OCI-LY7 (cell line): ENCODE measurements at regions not wholly inside any gene's neighbourhood (a gene's known extent, or its start where the extent isn't known, plus 50 kb on each side); places are given as distances from the start of the nearest gene placed in this dataset.
"Not testable (repeated sequence)": the region's sequence is repeated elsewhere in the genome, so short reads cannot be mapped to it uniquely, and the experiment has no call there.

Source experiments
- BruUV-seq: library from RNA; stranded (reverse); fragments of 400-500 nt; replicated peaks from 2 replicates; lab custom pipeline; 2021; lab: Mats Ljungman, UMichigan
- CTCF ChIA-PET: fragments of 300-600 bp; sonication (Branson Sonifier 250); formaldehyde crosslinking; loops from one replicate; lab custom pipeline; 2022; ENCODE audit warnings: antibody characterized with exemption; ENCODE audit not compliant: unreplicated experiment; lab: Charles Lee
- POLR2A ChIA-PET: fragments of 300-600 bp; sonication (Branson Sonifier 250); formaldehyde crosslinking; loops from one replicate; lab custom pipeline; 2022; ENCODE audit warnings: antibody characterized with exemption; lab: Charles Lee
- DNase-seq: peaks from one replicate; pipeline ENCODE4 v3.0.0-alpha.2; 2015; ENCODE audit warnings: low spot score
- H2AFZ ChIP-seq: fragments of 200-600 bp; sonication (generic), shearing (Covaris generic); 2 replicates; pipeline ENCODE4 v1.6.1; 2014; ENCODE audit warnings: mild to moderate bottlenecking, antibody characterized with exemption, low read length, moderate library complexity
- H3K27ac ChIP-seq: fragments of 200-600 bp; sonication (generic); 2 replicates; pipeline ENCODE4 v1.5.1; 2014; ENCODE audit warnings: mixed run types, low read depth, mild to moderate bottlenecking, moderate library complexity, low read length, inconsistent platforms; ENCODE audit not compliant: poor library complexity, severe bottlenecking
- H3K36me3 ChIP-seq: fragments of 200-600 bp; sonication (generic); 2 replicates; pipeline ENCODE4 v1.6.1; 2014; ENCODE audit warnings: mild to moderate bottlenecking, antibody characterized with exemption, low read length, moderate library complexity, mixed read lengths; ENCODE audit not compliant: insufficient read depth
- H3K4me1 ChIP-seq: fragments of 200-600 bp; sonication (generic); 2 replicates; pipeline ENCODE4 v1.5.1; 2014; ENCODE audit warnings: mild to moderate bottlenecking, low read length; ENCODE audit not compliant: insufficient read depth, poor library complexity, severe bottlenecking
- H3K4me2 ChIP-seq: fragments of 200-600 bp; sonication (generic); 2 replicates; pipeline ENCODE4 v1.6.1; 2014; ENCODE audit warnings: mild to moderate bottlenecking, low read length
- H3K4me3 ChIP-seq: fragments of 200-600 bp; sonication (generic); 2 replicates; pipeline ENCODE4 v1.5.1; 2014; ENCODE audit warnings: mild to moderate bottlenecking, low read depth, low read length; ENCODE audit not compliant: poor library complexity, severe bottlenecking
- H3K79me2 ChIP-seq: fragments of 200-600 bp; sonication (generic); 2 replicates; pipeline ENCODE4 v1.6.1; 2016; ENCODE audit warnings: low read depth, mild to moderate bottlenecking, low read length, moderate library complexity, mixed read lengths; ENCODE audit not compliant: insufficient read depth
- H3K9me2 ChIP-seq: fragments of 200-600 bp; sonication (generic); 2 replicates; pipeline ENCODE4 v1.6.1; 2016; ENCODE audit warnings: mild to moderate bottlenecking, low read length, mixed read lengths; ENCODE audit not compliant: insufficient read depth
- H3K9me3 ChIP-seq: fragments of 200-600 bp; sonication (generic); 2 replicates; pipeline ENCODE4 v1.6.1; 2014; ENCODE audit warnings: mild to moderate bottlenecking, mixed run types, low read length, mixed read lengths
- H4K20me1 ChIP-seq: fragments of 200-600 bp; sonication (generic); 2 replicates; pipeline ENCODE4 v1.6.1; 2014; ENCODE audit warnings: mild to moderate bottlenecking, antibody characterized with exemption, low read length, moderate library complexity, mixed read lengths; ENCODE audit not compliant: insufficient read depth
- CTCF ChIP-seq: fragments of 200-600 bp; sonication (generic); conservative IDR thresholded peaks from 2 replicates; pipeline ENCODE4 v1.5.1; 2014; ENCODE audit warnings: mild to moderate bottlenecking, antibody characterized with exemption, low read length, moderate library complexity, mixed read lengths
- EZH2phosphoT487 ChIP-seq: fragments of 200-600 bp; sonication (generic); IDR thresholded peaks from 2 replicates; pipeline ENCODE4 v1.6.1; 2018; ENCODE audit warnings: low read depth, borderline replicate concordance, mild to moderate bottlenecking, mixed run types, antibody characterized with exemption, low read length, moderate library complexity, mixed read lengths
- intact Hi-C: fragments of 100-400 bp; cut with micrococcal nuclease; formaldehyde crosslinking; loops from one replicate; pipeline ENCODE4 v1.10.0; 2022; ENCODE audit not compliant: unreplicated experiment

DNA sequence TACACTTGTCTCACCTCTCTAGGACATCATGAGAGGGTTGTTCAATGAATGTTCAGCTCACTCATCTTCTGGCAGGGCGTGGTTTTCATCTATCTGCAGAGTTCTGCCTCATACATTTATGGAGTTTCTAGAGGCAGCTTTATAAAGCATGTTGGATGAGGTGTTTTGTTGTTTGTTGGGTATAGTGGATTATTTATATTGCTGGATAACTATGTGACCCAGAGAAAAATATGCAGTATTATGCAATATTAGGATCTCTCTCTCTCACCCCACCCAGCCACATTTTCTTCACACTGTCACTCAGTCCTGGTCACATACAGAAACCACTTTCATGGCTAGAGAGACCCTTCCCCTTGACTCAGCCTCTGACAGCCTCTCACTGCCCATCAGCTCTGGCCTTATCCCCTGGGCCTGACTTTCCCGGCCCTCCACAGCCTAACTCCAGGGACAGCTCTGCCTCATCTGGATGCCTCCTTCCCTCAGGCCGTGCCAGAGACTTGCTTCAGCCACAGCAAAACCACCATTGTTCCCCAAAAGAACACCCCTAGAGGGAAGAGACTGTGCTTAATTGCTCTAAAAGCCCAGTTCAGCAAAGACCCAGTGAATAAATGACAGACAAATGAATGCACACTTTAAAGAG, 260.3 kb downstream of the MYCN start:
- BruUV-seq: no TSS peak
- Histone ChIP-seq H3K4me3 (no peak overlapping the region), H4K20me1 (no peaks in the 10 kb centered on the region), H3K27ac (no peak overlapping the region), H3K4me1 (no peaks in the 10 kb centered on the region), H3K79me2 (no peaks in the 10 kb centered on the region), H3K36me3 (no peaks in the 10 kb centered on the region), H2AFZ (no peak overlapping the region), H3K4me2 (no peak overlapping the region), H3K9me3 (no peaks in the 10 kb centered on the region), H3K9me2 (no peaks in the 10 kb centered on the region)
- ChIA-PET CTCF (no interaction called here), POLR2A (interaction anchor here (0.7 kb wide), 1 partner anchor 1420 kb away, joined by 3 read pairs; no protein-coding TSS in a partner anchor)
- DNase-seq: no peak
- TF ChIP-seq CTCF (no peak), EZH2phosphoT487 (no peak)
- intact Hi-C loops: no loop called here

DNA sequence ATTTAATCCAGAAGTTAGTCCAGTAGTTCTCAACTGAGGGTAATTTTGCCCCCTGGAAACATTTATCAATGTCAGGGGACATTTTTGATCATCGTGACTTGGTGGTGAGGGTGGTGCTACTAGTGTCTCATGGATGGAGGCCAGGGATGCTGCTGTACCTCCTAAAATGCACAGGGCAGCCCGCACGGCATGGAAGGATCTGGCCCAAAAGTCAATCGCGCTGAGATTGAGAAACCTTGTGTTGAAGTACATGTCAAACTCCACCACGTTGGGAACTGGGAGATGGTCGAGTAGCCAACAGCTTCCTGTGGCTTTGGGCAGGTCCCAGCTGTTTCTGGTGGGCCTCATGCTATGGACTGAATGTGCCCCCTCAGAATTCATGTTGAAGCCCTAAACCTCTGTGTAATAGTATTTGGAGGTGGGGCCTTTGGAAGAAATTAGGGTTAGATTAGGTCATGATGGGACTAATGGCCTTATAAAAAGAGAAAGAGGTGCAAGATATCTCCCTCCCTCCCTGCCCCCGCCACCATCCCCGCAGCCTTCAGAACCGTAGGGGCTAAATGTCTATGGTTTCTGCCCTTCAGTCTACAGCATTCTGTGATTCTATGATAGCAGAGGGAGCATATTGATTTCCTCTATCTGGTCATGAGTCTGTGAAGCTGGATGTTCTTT, 259.7 kb downstream of the MYCN start:
- BruUV-seq: no TSS peak
- H4K20me1 ChIP-seq: no peaks in the 10 kb centered on the region
- H3K9me2 ChIP-seq: no peaks in the 10 kb centered on the region
- no peaks in the 10 kb centered on the region for H3K36me3 ChIP-seq
- ChIA-PET CTCF (no interaction called here), POLR2A (interaction anchor here (0.7 kb wide), 1 partner anchor 1420 kb away, joined by 3 read pairs; no protein-coding TSS in a partner anchor)
- DNase-seq: no peak
- H3K4me1 ChIP-seq: no peaks in the 10 kb centered on the region
- no peak overlapping the region for H3K4me3 ChIP-seq
- H3K27ac ChIP-seq: no peak overlapping the region
- H3K79me2 ChIP-seq: no peaks in the 10 kb centered on the region
- H3K4me2 ChIP-seq: no peak overlapping the region
- no peak overlapping the region for H2AFZ ChIP-seq
- H3K9me3 ChIP-seq: no peaks in the 10 kb centered on the region
- intact Hi-C loops: no loop called here
- TF ChIP-seq EZH2phosphoT487 (no peak), CTCF (no peak)

DNA sequence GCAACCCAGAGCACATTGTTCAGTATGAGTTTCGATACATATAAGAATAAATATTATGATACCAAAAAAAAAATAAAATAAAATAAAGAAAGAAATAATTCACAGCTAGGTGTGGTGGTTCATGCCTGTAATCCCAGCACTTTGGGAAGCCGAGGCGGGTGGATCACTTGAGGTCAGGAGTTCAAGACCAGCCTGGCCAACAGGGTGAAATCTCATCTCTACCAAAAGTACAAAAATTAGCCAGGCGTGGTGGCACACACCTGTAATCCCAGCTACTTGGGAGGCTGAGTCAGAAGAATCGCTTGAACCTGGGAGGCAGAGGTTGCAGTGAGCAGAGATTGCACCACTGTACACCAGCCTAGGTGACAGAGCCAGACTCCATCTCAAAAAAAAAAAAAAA, 258.9 kb downstream of the MYCN start:
- H3K4me2 ChIP-seq, BruUV-seq, H3K4me1 ChIP-seq, H3K9me2 ChIP-seq, DNase-seq, H4K20me1 ChIP-seq, intact Hi-C loops, H2AFZ ChIP-seq, H3K4me3 ChIP-seq, H3K27ac ChIP-seq, H3K9me3 ChIP-seq, CTCF ChIA-PET, POLR2A ChIA-PET, H3K36me3 ChIP-seq, H3K79me2 ChIP-seq: not testable (repeated sequence)
